Activated CD8-positive, alpha-beta T cell treated with anti-CD3 and anti-CD28 coated beads, Interleukin-2, amount 10 ng/mL, durations not matched to agents 7 days and 5 days (primary cell): ENCODE measurements at regions not wholly inside any gene's neighbourhood (a gene's known extent, or its start where the extent isn't known, plus 50 kb on each side); places are given as distances from the start of the nearest gene placed in this dataset.

Source experiments
- ATAC-seq: fragments of 150-1000 bp; cut with Tn5 transposase; one replicate; pipeline ENCODE4 v1.10.0; 2021; ENCODE audit warnings: moderate library complexity
- CTCF ChIA-PET: fragments of 350-600 bp; sonication (Branson Sonifier 250); formaldehyde crosslinking; loops from one replicate; lab custom pipeline; 2021; ENCODE audit warnings: antibody characterized with exemption; lab: Charles Lee
- POLR2A ChIA-PET: fragments of 350-600 bp; sonication (Branson Sonifier 250); formaldehyde crosslinking; loops from one replicate; lab custom pipeline; 2021; ENCODE audit warnings: antibody characterized with exemption; lab: Charles Lee
- DNase-seq: peaks from one replicate; pipeline ENCODE4 v3.0.0-alpha.2; 2020
- H3K27ac Mint-ChIP-seq: one replicate; pipeline ENCODE4 v1.8.0; 2021; ENCODE audit warnings: mild to moderate bottlenecking, mixed read lengths
- H3K27me3 Mint-ChIP-seq: one replicate; pipeline ENCODE4 v1.8.0; 2021; ENCODE audit warnings: low read depth, mixed read lengths
- H3K36me3 Mint-ChIP-seq: one replicate; pipeline ENCODE4 v1.8.0; 2021; ENCODE audit warnings: low read depth, mixed read lengths
- H3K4me1 Mint-ChIP-seq: one replicate; pipeline ENCODE4 v1.8.0; 2021; ENCODE audit warnings: low read depth, mixed read lengths
- H3K4me3 Mint-ChIP-seq: one replicate; pipeline ENCODE4 v1.8.0; 2021; ENCODE audit warnings: mild to moderate bottlenecking, mixed read lengths
- H3K9me3 Mint-ChIP-seq: one replicate; pipeline ENCODE4 v1.8.0; 2022; ENCODE audit warnings: mixed read lengths; ENCODE audit not compliant: insufficient read depth

GRCh38 chr4:154044108-154044531 lies 255.2 kb upstream of the SFRP2 start:
- ChIA-PET POLR2A (no interaction called here), CTCF (no interaction called here)
- Mint-ChIP-seq H3K4me3 (no peak overlapping the region), H3K27ac (no peak overlapping the region), H3K4me1 (no peaks in the 10 kb centered on the region), H3K36me3 (no peaks in the 10 kb centered on the region), H3K9me3 (no peaks in the 10 kb centered on the region), H3K27me3 (peaks cover 2% of the 10 kb centered on the region)
- ATAC-seq (no peak), DNase-seq (no peak)

DNA sequence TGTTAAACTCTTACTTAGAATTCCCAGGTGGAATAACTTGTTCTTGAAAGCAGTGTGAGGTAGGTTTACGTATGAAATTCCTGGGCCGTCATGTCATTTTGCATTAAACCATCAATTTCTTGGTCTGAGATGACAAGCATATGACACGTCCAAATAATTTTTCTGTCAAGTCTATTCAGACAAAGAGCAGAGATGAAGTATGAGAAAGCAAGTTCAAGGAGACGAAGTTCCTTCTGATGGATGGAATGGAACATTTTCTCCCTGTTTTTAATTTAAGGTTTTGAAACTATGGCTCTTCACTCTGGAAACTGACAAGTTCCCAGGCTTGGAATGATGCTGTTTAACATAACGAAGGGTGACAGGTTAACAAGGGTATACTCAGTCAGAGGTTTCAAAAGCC lies 252.8 kb upstream of the SFRP2 start:
- H3K4me1 Mint-ChIP-seq, result no peaks in the 10 kb centered on the region
- no peak overlapping the region for H3K4me3 Mint-ChIP-seq

DNA sequence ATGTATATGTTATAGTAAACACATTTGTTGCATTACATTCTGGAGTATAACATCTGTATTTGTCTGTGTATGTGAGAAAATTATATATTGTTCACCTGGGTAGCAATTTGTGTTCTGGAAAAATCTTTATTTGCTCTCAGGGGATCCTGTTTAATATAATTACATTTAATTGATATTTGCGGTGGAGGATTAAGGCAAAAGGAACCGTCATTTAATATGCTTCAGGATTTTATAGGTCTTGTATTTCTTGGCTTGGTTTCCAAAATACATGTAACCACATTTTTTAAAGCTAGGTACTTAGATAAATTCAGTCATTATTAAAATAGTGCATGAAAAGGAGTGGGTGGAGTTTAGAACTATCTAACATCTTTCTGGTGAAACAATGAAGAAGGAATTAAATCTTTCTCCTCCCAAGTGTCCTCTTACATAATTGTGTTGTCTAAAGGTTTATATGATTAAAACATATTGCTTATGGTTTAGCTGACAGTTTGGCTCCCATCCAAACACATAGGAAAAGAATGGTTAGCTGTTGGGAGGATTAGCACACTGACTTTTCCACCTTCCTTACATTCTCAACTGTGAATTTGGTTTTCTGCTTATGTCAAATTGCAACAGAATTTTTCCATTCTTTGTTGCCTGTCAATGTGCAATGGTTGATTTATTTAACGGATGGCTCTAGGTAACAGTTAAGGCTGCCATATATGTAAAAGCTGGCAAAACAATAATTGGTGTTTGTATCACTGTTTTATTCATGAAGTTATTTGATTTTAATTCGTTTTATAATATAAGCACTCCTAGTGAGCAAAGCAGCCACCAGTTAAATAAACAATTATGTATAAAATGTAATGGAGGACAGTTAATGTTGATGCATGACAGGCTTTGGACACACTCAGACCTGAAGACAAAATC lies 250.8 kb upstream of the SFRP2 start:
- POLR2A ChIA-PET, result no interaction called here
- H3K4me3 Mint-ChIP-seq, result no peak overlapping the region
- DNase-seq (no peak), ATAC-seq (no peak)
- H3K27me3 Mint-ChIP-seq, result peaks cover 5% of the 10 kb centered on the region
- H3K4me1 Mint-ChIP-seq, result no peaks in the 10 kb centered on the region
- CTCF ChIA-PET, result no interaction called here
- no peaks in the 10 kb centered on the region for H3K9me3 Mint-ChIP-seq
- H3K27ac Mint-ChIP-seq, result no peak overlapping the region
- H3K36me3 Mint-ChIP-seq, result no peaks in the 10 kb centered on the region

More for the DNA sequence above, 252.8 kb upstream of the SFRP2 start:
- H3K27ac Mint-ChIP-seq, result no peak overlapping the region
- ATAC-seq (no peak), DNase-seq (no peak)
- H3K36me3 Mint-ChIP-seq, result no peaks in the 10 kb centered on the region
- H3K27me3 Mint-ChIP-seq, result peaks cover 3% of the 10 kb centered on the region
- no peaks in the 10 kb centered on the region for H3K9me3 Mint-ChIP-seq
- CTCF ChIA-PET, result no interaction called here
- POLR2A ChIA-PET, result no interaction called here

DNA sequence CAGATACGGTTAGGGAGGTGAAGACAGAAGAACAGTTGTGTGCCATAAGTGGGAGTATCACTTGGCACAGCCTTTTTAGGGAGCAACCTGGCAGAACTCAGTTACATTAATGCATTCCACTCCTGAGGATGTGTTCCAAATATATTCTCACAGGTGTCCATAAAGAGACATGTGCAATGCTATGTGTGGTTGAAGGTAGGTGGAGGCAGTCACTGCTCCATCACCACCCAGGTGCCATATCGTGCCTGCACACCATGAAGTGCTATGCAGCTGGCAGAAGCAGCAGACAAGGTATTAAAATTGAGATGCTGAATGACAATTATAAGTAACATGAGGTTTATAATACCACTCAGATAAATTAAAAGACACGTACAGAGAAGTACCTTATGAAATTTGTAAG lies 248.0 kb upstream of the SFRP2 start:
- H3K4me1 Mint-ChIP-seq, result no peaks in the 10 kb centered on the region
- H3K4me3 Mint-ChIP-seq, result no peak overlapping the region
- no peaks in the 10 kb centered on the region for H3K36me3 Mint-ChIP-seq
- H3K27ac Mint-ChIP-seq, result no peak overlapping the region
- peaks cover 5% of the 10 kb centered on the region for H3K27me3 Mint-ChIP-seq
- ChIA-PET CTCF (no interaction called here), POLR2A (no interaction called here)
- H3K9me3 Mint-ChIP-seq, result no peaks in the 10 kb centered on the region
- ATAC-seq (no peak), DNase-seq (no peak)

GRCh38 chr4:154035341-154035740 lies 246.5 kb upstream of the SFRP2 start:
- Mint-ChIP-seq H3K4me3 (no peak overlapping the region), H3K9me3 (no peaks in the 10 kb centered on the region), H3K27me3 (peaks cover 9% of the 10 kb centered on the region), H3K4me1 (no peaks in the 10 kb centered on the region), H3K27ac (no peak overlapping the region), H3K36me3 (no peaks in the 10 kb centered on the region)
- ChIA-PET CTCF (no interaction called here), POLR2A (no interaction called here)
- ATAC-seq (no peak), DNase-seq (no peak)

DNA sequence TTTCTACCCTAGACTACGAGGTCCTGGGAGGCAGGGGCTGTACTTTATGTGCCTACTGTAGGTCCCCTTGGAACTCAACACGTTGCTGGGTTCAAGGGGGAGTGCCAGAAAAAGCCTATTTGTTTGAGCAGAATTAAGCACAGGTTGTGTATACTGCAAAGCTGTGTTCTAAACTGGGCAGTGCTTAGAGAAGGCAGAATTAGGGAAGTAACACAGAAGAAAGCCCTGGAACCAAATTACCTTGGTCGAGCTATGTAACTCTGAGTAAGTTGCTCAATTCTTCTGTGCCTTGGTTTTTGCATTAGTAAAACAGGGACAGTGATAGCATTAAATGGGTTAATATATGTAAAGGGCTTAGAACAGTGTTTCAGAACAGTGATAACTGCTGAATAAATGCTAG lies 245.0 kb upstream of the SFRP2 start:
- POLR2A ChIA-PET, result no interaction called here
- CTCF ChIA-PET, result interaction anchor here (1.0 kb wide), 1 partner anchor 248 kb away, joined by 3 read pairs; no protein-coding TSS in a partner anchor
- Mint-ChIP-seq H3K4me1 (no peaks in the 10 kb centered on the region), H3K36me3 (no peaks in the 10 kb centered on the region), H3K27ac (no peak overlapping the region), H3K9me3 (no peaks in the 10 kb centered on the region), H3K4me3 (no peak overlapping the region), H3K27me3 (peaks cover 9% of the 10 kb centered on the region)
- no peak for DNase-seq
- ATAC-seq, result no peak

- Mint-ChIP-seq H3K9me3 (no peaks in the 10 kb centered on the region), H3K4me3 (no peak overlapping the region), H3K27ac (no peak overlapping the region), H3K36me3 (no peaks in the 10 kb centered on the region), H3K27me3 (peaks cover 11% of the 10 kb centered on the region), H3K4me1 (no peaks in the 10 kb centered on the region)
- no peak for ATAC-seq
- POLR2A ChIA-PET, result no interaction called here
- CTCF ChIA-PET, result no interaction called here
- no peak for DNase-seq
These were observed 244.0 kb upstream of the SFRP2 start for GRCh38 chr4:154032914-154033313.

DNA sequence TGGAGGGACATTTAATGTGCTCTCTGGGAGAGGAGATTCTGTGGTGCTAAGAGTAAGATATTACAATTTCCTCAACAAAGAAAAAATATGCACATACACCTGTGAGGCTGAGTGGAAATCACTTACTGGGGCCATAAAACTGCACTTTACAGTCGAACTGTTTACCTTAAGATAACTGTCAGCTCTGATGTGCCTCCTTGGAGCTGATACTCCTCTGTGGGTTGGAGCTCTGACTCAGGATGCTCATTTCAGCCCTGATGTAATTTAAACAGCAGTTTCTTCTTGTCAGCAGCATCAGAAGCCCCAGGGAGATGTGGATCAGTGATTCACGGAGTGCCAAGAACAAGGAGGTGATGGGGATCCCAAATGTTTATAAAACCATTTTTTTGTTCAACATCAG lies 241.9 kb upstream of the SFRP2 start:
- H3K36me3 Mint-ChIP-seq, result no peaks in the 10 kb centered on the region
- no peaks in the 10 kb centered on the region for H3K4me1 Mint-ChIP-seq
- H3K27ac Mint-ChIP-seq, result no peak overlapping the region
- ATAC-seq, result no peak
- no peaks in the 10 kb centered on the region for H3K9me3 Mint-ChIP-seq
- DNase-seq, result no peak
- POLR2A ChIA-PET, result no interaction called here
- H3K4me3 Mint-ChIP-seq, result no peak overlapping the region
- CTCF ChIA-PET, result interaction anchor here (0.9 kb wide), 1 partner anchor 245 kb away, joined by 3 read pairs; no protein-coding TSS in a partner anchor
- peaks cover 12% of the 10 kb centered on the region for H3K27me3 Mint-ChIP-seq

DNA sequence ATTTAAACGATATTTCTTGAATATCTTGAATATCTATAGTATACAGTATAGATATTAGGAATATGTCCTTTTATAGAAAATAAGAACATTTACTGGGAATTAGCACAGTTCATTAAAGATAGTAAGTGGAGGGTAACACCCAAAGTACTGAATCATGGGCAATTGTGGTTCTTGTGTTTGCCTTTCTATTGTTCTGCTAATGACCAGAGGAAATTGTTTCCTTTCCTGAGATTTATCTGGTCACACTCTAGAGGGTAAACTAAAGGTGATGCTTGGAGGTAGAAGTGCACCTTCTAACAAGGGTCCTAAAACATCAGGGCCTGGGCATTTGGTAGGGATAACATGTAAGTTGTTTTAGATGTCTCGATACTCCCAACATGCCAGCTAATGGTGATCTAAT lies 241.3 kb upstream of the SFRP2 start:
- Mint-ChIP-seq H3K4me3 (no peak overlapping the region), H3K27me3 (peaks cover 14% of the 10 kb centered on the region), H3K27ac (no peak overlapping the region), H3K4me1 (no peaks in the 10 kb centered on the region), H3K9me3 (no peaks in the 10 kb centered on the region), H3K36me3 (no peaks in the 10 kb centered on the region)
- no peak for DNase-seq
- no peak for ATAC-seq
- POLR2A ChIA-PET, result no interaction called here
- CTCF ChIA-PET, result no interaction called here

DNA sequence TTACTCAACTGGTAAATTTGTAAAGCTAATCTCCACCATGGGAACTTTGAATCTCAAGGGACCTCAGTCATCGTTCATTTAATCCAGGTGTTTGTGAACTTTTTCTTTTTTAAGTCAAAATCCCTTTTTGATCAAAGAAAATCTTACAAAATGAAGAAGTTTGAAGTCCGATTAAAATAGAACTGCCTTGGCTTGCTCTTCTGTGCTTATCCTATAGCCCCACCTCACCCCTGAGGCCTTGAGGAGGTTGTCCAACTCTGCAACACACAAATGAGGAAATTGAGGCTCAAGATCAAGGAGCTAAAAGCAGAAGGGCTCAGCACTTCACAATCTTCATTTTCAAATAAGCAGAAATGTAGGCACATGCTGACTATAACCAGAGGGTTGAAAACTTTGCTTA lies 240.3 kb upstream of the SFRP2 start:
- Mint-ChIP-seq H3K27ac (no peak overlapping the region), H3K36me3 (no peaks in the 10 kb centered on the region), H3K4me1 (no peaks in the 10 kb centered on the region), H3K27me3 (peaks cover 14% of the 10 kb centered on the region), H3K9me3 (no peaks in the 10 kb centered on the region), H3K4me3 (no peak overlapping the region)
- no peak for DNase-seq
- CTCF ChIA-PET, result interaction anchor here (0.9 kb wide), 1 partner anchor 237 kb away, joined by 3 read pairs; no protein-coding TSS in a partner anchor
- POLR2A ChIA-PET, result no interaction called here
- no peak for ATAC-seq

DNA sequence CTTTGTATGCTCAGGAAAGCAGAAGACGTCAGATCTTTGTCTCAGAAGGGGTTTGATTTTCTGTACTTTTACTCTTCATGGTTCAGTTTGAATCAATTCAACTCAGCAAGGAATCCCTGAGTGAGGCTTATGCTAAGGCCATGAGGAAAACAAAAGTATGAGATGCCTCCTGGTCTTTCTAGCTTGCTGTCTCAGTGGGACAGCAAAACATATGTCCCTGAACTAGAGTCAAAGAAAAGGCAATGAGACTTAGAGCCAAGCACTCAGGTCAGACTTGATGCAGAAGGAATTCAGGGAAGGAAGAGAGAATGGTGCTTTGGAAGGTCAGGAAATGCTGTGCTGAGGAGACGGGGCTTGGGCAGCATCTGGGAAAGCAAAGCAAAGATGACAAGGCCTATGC lies 236.2 kb upstream of the SFRP2 start:
- POLR2A ChIA-PET, result no interaction called here
- no peaks in the 10 kb centered on the region for H3K9me3 Mint-ChIP-seq
- peaks cover 12% of the 10 kb centered on the region for H3K27me3 Mint-ChIP-seq
- CTCF ChIA-PET, result no interaction called here
- H3K4me3 Mint-ChIP-seq, result no peak overlapping the region
- H3K36me3 Mint-ChIP-seq, result no peaks in the 10 kb centered on the region
- no peak for ATAC-seq
- no peaks in the 10 kb centered on the region for H3K4me1 Mint-ChIP-seq
- no peak for DNase-seq
- no peak overlapping the region for H3K27ac Mint-ChIP-seq

- Mint-ChIP-seq H3K27me3 (peaks cover 12% of the 10 kb centered on the region), H3K4me3 (no peak overlapping the region), H3K4me1 (no peaks in the 10 kb centered on the region), H3K36me3 (no peaks in the 10 kb centered on the region), H3K9me3 (no peaks in the 10 kb centered on the region), H3K27ac (no peak overlapping the region)
- ATAC-seq (no peak), DNase-seq (no peak)
- ChIA-PET CTCF (no interaction called here), POLR2A (no interaction called here)
These were observed 235.3 kb upstream of the SFRP2 start for GRCh38 chr4:154024097-154024694.
